ENCODE measurements at regions not wholly inside any gene's neighbourhood (a gene's known extent, or its start where the extent isn't known, plus 50 kb on each side); places are given as distances from the start of the nearest gene placed in this dataset.
A peak's percentile ranks its signal among the peaks of the same experiment; 100 is the strongest.

DNA sequence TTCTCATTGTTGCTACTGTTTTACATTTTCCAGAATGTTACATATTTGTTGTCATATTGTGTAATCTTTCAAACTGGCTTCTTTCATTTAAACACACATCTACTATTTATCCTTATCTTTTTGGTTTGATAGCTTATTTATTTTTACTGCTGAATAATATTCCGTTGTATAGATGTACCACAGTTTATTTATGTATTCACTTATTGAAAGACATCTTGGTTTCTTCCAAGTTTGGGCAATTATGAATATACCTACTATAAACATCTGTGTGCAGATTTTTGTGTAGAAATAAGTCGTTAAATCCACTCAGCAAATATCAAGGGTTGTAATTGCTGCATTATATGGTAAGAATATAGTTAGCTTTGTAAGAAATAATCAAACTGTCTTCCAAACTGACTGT is 669.2 kb downstream of the TNS3 start:
- Histone ChIP-seq H3K79me1 (ENCODE audit: low read depth in 1 of 2, low read length in 2 of 2) (0 out of 4 replicates have a peak, but pooled peaks cover 0 to 3% of the 10 kb centered on the region in 2 experiments), H3K9me3 (ENCODE audit: control insufficient read depth, insufficient read depth, low read length) (no peaks in the 10 kb centered on the region), H2AK9ac (replicated peaks; ENCODE audit: low read depth, low read length, poor library complexity) (no peak overlapping the region), H3K36me3 (ENCODE audit: control insufficient read depth, insufficient read depth, low read length) (no peaks in the 10 kb centered on the region), H3K27ac (ENCODE audit: insufficient read depth, low read length) (no peak overlapping the region), H3K4me1 (ENCODE audit: control insufficient read depth, insufficient read depth, low read length) (peaks cover 13% of the 10 kb centered on the region), H3K23ac (ENCODE audit: low read depth, low read length) (no peak overlapping the region), H2BK20ac (ENCODE audit: low read depth, low read length) (no peak overlapping the region), H4K91ac (ENCODE audit: insufficient read depth, low read depth, low read length) (no peak overlapping the region), H3K18ac (ENCODE audit: low read depth, low read length) (no peak overlapping the region), H3K14ac (replicated peaks; ENCODE audit: low read depth, low read length) (no peak overlapping the region), H3K4ac (ENCODE audit: low read depth, low read length) (no peak overlapping the region), H4K8ac (ENCODE audit: low read depth in 2 of 2, low read length in 2 of 2) (no peak overlapping the region), H2BK15ac (ENCODE audit: low read depth, low read length) (no peak overlapping the region), H3K56ac (ENCODE audit: extremely low read depth, insufficient read depth, low read length) (no peak overlapping the region), H3K4me3 (ENCODE audit: insufficient read depth, low read depth, low read length) (no peak overlapping the region), H3K4me2 (ENCODE audit: low read depth, low read length) (no peak overlapping the region), H4K5ac (ENCODE audit: low read depth, low read length) (no peak overlapping the region), H3K27me3 (ENCODE audit: control insufficient read depth, insufficient read depth, low read length) (no peaks in the 10 kb centered on the region), H2AFZ (replicated peaks; ENCODE audit: low read length, poor library complexity) (no peak overlapping the region), H3K9me1 (ENCODE audit: insufficient read depth, low read length) (peaks cover 11% of the 10 kb centered on the region), H2BK120ac (ENCODE audit: low read depth, low read length) (no peak overlapping the region), H2AK5ac (ENCODE audit: low read depth, low read length) (no peak overlapping the region), H2BK5ac (ENCODE audit: low read depth, low read length, poor library complexity, severe bottlenecking) (no peak overlapping the region), H4K20me1 (ENCODE audit: insufficient read depth, low read length) (no peaks in the 10 kb centered on the region), H3K9ac (ENCODE audit: low read depth, low read length) (no peak overlapping the region)
- intact Hi-C loops (cut with micrococcal nuclease) (no loop called here), dilution Hi-C loops (cut with HindIII; ENCODE audit: low sequenced_read_pairs, unreplicated experiment) (no loop called here), in situ Hi-C loops (cut with MboI; ENCODE audit: low sequenced_read_pairs) (no loop called here)
- ATAC-seq (ENCODE audit: low read depth) (no peak), DNase-seq (no peak)
- no CpG with 5 or more reads among the region's 2 CpGs for WGBS, 2 experiments (ENCODE audit: extremely low coverage in 2 of 2, insufficient read length in 1 of 2)
- no TSS peak for BruUV-seq (replicated peaks)
- TF ChIP-seq CEBPB (IDR thresholded peaks at IDR 0.05; ENCODE audit: low read depth, low read length) (peak; percentile 24; the same call in 1 of the 2 replicates), CHD1 (IDR thresholded peaks at IDR 0.05; ENCODE audit: low read depth, low read length) (no peak)
- ChIA-PET CTCF (no interaction called here), POLR2A (ENCODE audit: unreplicated experiment) (no interaction called here)

Measured in IMR-90 (cell line).